Pons (tissue), 1 donor: ENCODE measurements at regions not wholly inside any gene's neighbourhood (a gene's known extent, or its start where the extent isn't known, plus 50 kb on each side); places are given as distances from the start of the nearest gene placed in this dataset.
"Not testable (repeated sequence)": the region's sequence is repeated elsewhere in the genome, so short reads cannot be mapped to it uniquely, and the experiment has no call there.

ENCODE experiments used
- DNase-seq: peaks from one replicate; pipeline ENCODE4 v3.0.0-alpha.2; 2016; ENCODE audit warnings: low spot score

GRCh38 chr3:159271799-159272512 is 470.1 kb downstream of the MFSD1 start:
- DNase-seq, result no peak

DNA sequence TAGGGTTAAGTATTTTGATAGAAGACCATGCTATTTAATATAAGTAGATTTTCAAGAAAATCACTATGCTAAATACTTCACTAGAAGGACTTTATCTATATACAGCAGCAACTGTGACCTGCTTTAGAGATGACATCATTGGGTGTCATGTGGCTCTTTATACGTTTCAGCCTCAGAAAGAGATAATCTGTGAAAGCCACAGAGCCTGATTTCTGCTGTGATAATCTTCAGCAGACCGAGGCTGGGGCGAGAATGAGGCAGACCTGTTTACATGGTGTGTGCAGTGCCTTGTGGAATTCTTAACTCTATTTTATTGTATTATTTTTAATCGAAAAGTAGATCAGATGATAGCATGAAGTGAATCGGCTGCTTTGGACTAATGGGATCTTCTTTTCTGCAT is 471.2 kb downstream of the MFSD1 start:
- no peak for DNase-seq

- DNase-seq, result no peak
Observed at GRCh38 chr3:159273608-159274007, 471.8 kb downstream of the MFSD1 start.

- no peak for DNase-seq
Observed at GRCh38 chr3:159275741-159276140, 473.9 kb downstream of the MFSD1 start.

GRCh38 chr3:159277814-159278213 is 476.0 kb downstream of the MFSD1 start:
- no peak for DNase-seq

DNA sequence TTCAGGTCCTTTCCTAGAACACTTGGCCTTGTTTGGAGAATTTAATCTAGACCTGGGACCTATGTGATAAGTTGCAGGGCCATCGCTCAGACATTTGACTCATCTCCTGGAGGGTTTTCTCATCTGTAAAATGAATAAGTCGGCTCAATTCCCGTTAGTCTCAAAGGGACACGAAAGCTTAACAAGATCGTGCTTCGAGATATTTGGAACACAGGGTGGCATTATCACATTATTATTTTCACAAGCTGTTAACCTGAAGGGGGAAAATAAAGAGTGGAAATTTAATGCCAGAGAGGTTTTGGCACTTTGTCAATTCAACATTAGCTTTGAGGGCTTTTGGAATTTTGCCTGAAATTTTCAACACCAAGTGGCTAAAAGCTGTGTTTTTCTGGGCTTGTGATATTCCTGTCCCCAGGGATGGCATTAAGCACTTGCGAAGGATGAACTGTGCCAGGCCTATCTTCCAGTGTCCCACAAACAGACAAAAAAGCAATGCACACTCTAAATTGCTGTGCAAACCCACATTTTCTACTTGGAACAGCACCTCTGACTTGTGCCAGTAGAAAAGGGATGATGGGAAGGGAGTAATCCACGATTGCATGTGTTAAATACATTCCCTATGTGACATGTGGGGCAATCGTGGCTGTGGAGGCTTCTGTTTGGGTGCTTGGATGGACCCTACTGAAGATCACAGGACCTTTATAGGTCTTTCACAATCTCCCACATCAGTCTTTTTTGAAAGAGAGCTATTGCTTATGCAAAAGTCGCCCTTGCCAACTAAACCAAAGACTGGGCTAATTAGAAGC is 478.7 kb downstream of the MFSD1 start:
- DNase-seq, result peak; percentile 25

DNA sequence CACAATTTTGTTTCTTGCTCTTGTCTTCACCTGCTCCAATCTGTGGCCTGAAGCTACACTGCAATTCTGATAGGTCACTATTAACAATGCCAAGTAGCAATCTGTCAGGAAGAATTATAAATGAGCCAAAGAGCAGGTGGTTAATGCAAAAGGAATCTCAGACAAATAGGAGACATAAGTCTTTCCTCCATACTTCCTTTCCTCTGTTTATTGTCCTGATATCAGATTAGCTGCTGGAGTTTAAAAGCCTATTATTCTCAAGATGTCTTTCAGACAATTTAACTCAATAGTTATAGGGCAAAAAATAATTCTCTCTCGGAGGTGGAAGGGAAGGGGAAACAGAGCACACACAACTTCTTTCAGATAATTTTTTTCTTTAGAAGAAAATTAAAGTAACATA is 491.6 kb downstream of the MFSD1 start:
- no peak for DNase-seq

DNA sequence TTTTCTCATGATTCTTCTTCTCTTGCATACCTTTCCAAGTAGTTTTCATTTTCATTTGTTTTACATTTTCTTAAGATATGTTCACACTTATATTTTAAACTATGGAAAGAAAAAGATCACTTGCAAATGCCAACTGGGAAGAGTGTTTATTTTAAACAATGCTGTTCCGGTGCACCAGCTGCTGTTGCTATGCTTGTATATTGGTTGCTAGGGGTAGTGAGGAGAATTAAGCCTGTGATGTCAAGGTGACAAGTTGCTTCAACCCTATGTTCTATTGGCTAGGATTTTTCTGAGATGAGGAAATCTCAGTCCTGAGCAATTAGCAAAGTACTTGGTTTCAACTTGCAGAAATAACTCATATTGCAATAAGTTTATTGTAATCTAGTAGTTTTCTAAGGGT is 500.1 kb downstream of the MFSD1 start:
- no peak for DNase-seq

DNA sequence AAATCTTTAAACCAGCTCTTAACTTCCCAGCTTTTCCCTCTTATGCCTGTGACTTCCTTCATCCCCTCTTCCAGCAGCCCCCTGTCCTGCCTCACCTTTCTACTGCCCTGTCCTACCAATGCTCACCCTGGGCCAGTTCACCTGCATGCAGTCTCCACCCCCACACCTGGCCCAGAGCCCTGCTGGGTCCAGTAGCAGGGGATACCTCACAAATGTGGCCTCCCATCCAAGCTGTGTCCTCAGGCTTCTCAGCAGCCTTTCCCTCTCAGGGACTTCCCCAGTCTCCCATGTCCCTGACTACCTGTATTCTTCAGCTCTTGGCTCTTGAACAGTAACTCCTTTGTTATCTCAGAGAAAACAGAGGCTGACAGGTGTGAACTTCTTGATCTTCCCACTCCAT is 503.2 kb downstream of the MFSD1 start:
- DNase-seq, result no peak

- DNase-seq, result not testable (repeated sequence)
Observed at GRCh38 chr3:159316706-159317105, 514.9 kb downstream of the MFSD1 start.

- peak; percentile 27 for DNase-seq
Observed at GRCh38 chr3:159319156-159319555, 517.3 kb downstream of the MFSD1 start.

GRCh38 chr3:159322322-159322939 is 520.6 kb downstream of the MFSD1 start:
- DNase-seq, result peak; percentile 14

DNA sequence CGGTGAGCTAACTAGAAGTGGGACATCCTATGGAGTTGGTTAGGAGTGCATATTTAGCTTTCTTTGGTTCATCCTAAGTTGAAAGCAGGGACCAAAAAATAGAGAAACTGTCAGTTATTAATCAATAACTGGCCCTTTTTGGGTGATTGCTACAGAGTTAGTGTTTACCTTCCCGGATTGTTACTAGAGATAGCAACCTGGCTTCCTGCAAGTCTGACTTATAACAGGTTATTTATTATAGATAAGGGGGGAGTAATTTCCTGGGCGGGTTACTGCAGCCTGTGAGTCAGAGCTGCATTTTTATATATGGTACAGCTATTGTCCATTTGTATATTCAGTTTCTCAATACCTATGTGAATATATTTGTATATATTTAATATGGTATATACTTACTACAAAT is 522.0 kb downstream of the MFSD1 start:
- DNase-seq, result no peak

- no peak for DNase-seq
Observed at GRCh38 chr3:159326998-159327397, 525.1 kb downstream of the MFSD1 start.

DNA sequence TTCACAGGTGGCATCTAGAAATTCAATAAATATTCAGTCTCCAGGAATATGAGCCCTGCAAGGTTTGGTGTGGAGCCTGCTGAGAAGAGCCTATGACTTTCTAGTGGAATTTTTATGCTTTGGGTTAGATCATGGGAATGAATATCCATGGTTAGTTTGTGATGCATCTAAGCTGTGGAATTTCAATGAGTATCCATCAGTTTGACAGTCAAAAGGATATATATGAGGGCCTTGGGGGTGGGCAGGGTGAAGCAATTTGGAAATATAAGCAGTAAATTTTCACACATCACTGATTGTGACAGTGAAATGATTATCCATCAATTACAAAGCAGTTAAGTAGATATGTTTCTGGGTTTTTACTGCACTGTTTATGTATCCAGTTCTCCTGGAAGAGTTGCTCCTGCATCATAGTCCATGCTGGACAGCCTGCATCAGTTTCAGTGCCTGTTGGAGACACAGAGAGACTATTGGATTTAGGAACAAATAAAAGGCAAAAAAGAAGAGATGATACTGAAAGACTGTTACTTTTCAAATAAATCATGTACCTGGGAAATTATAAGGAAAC is 530.8 kb downstream of the MFSD1 start:
- DNase-seq, result no peak

DNA sequence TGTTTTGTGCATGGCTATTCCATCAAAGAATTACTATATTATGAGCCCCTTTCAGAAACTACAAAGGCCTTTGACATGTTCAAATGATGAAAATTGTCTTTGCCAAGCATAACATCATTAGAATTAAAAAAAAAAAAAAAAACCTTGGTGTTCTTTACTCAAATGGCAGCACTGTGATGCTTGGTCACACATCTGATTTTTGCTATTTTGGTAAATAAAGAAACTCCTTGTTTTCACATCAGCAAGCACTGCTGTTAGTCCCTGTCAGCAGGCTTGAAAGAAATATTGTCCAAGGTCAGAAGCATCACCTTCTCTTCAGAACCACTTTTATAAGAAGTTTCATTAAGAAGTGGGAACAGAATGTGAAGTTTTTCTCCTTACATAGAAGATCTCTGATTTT is 537.3 kb downstream of the MFSD1 start:
- DNase-seq, result peak; percentile 12

GRCh38 chr3:159340877-159341500 is 539.1 kb downstream of the MFSD1 start:
- no peak for DNase-seq

DNA sequence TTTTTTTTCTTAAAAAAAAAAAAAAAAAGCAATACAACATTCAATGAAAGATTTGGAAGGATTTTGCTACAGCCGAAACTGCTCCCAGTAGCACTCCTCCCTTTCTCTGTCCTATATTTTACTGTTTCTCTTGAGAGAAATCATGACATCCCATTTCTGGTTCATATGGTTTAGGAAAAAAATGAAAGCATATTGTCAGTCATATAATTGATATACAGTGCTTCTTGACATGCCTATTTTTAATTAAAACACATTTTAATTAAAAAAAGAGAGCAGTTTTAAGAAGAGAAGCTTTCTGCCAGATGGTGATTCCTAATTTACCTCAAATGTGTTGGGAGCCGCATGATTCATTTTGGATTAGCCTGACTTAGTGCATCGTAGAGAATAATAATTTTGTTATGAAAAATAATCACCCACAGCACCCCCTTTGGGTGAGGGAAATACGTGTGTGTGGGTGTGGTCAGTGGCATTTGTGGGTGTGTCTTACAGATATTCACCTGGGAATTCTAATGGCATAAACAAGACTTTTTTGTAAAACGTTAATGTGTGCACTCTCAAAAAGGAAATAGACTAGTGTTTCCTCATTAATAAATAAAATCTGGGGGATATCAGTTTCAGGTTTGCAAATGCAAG is 544.5 kb downstream of the MFSD1 start:
- DNase-seq, result no peak

GRCh38 chr3:159348431-159348830 is 546.6 kb downstream of the MFSD1 start:
- DNase-seq, result no peak

DNA sequence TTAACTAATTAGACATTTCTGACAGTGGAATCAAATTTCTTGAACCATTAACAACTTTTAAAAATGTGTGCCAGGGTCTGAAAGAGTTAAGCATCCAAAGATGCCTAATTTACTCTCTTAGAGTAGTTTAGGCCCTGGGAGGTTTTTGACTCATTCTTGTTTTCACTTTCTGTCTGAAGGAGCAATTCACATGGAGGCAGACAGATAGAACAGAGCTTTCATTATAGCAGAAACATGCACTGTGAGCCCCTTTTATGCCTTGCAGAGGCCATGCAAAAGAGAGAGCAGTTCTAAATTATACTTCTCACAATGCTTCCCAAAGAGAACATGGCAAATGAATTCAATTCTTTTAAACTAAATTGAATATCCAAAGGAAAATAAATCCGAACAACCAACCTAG is 554.8 kb downstream of the MFSD1 start:
- DNase-seq, result peak; percentile 95

DNA sequence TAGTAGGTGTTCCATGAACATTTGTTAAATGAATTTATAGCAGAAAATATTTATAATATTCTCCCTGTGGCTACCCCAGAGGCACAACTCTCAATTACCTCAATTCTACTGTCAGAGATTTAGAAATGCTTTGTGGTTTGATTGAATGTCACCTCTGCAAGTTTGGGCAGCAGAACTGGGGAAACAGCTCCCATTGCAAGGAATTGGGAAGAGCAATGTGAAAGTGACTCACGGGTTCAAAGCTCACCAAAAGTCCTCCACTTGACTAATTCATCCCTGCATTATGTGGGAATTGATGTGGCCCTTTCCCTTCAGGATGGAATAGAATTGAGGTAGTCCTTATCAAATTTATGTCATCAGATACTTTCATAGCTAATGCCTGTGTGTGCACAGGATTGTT is 562.7 kb downstream of the MFSD1 start:
- DNase-seq, result no peak

GRCh38 chr3:159366476-159366875 is 564.6 kb downstream of the MFSD1 start:
- DNase-seq, result no peak
